ENCODE measurements at regions not wholly inside any gene's neighbourhood (a gene's known extent, or its start where the extent isn't known, plus 50 kb on each side); places are given as distances from the start of the nearest gene placed in this dataset.
A peak's percentile ranks its signal among the peaks of the same experiment; 100 is the strongest.

- Mint-ChIP-seq H3K4me1 (peaks cover 19% of the 10 kb centered on the region), H3K27ac (ENCODE audit: unreplicated experiment) (peak overlapping the region; percentile 94), H3K4me3 (no peak overlapping the region), H3K27me3 (ENCODE audit: low read depth) (no peaks in the 10 kb centered on the region), H3K36me3 (ENCODE audit: low read depth) (no peaks in the 10 kb centered on the region), H3K9me3 (no peaks in the 10 kb centered on the region)
- peak; percentile 30 for DNase-seq (ENCODE audit: low read depth, low spot score)
- TF ChIP-seq CTCF (conservative IDR thresholded peaks at IDR 0.05), result no peak
Observed at GRCh38 chr3:126261037-126261436, 80.7 kb upstream of the ALDH1L1 start.

DNA sequence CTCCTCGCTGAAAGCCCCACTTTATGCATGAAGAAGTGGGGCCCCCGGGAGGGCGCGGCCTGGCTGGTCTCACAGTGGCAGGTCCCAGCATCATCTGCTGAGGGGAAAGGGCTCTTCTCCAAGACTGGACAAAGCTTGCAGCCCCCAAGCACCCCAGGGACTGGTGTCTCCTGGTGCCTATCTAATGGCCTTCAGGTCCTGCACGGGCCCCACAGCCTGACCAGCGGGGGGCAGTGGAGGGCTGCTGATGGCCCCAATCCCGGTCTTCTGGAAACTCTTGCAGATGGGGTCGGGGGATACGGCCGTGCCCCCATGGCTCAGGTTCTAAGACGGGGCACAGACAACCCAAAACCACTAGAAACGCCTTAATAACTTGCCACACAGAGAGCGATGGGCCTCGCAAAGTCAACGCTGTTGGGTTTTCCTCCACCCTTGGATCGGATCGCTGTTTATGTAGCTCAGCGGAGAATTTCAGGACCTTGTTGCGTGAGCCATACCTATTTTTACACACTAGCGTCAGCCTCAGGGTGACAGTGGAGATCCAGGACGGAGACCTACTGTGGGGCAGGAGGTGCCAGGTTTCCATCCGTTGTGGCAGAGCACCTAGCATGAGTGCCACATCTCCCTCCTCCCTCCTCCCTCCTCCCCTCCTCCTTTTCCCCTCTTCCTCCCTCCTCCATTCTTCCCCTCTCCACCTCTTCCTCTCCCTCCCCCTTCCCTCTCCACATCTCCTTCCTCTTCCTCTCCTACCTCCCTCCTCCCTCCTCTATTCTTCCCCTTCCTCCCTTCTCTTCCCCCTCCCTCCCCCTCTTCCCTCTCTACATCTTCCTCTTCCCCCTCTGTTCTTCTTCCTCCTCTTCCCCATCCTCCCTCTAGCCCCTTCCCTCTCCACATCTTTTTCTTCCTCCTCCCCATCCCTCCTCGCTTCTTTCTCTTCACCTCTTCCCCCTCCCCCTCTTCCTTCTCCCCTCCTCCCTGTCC lies 79.3 kb upstream of the ALDH1L1 start:
- H3K27me3 Mint-ChIP-seq (ENCODE audit: low read depth), result no peaks in the 10 kb centered on the region
- peak; percentile 53 for TF ChIP-seq CTCF (conservative IDR thresholded peaks at IDR 0.05)
- no peaks in the 10 kb centered on the region for H3K36me3 Mint-ChIP-seq (ENCODE audit: low read depth)
- H3K4me3 Mint-ChIP-seq, result no peak overlapping the region
- peak overlapping the region; percentile 82 for H3K27ac Mint-ChIP-seq (ENCODE audit: unreplicated experiment)
- peaks cover 19% of the 10 kb centered on the region for H3K4me1 Mint-ChIP-seq
- DNase-seq (ENCODE audit: low read depth, low spot score), result peak; percentile 36
- H3K9me3 Mint-ChIP-seq, result no peaks in the 10 kb centered on the region

DNA sequence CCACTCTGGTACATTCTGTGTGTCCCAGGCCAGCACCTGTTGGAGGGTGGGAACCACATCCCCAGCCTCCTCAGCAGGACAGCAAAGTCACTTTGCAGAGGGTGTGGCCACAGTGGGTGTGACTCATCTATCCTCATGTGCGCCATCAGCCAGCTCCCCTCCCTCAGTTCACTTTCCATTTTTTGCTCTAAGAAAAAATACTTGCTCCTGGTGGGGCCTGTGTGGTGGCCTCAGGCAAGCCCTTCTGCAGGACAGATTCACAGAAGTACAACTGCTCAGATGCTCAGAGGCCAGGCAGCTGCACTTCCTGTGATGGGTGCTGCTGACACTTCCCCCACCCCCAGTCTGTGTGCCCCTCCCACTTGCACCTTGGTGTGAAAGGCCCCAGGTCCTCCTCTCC lies 78.3 kb upstream of the ALDH1L1 start:
- no peak overlapping the region for H3K27ac Mint-ChIP-seq (ENCODE audit: unreplicated experiment)
- no peaks in the 10 kb centered on the region for H3K36me3 Mint-ChIP-seq (ENCODE audit: low read depth)
- peaks cover 19% of the 10 kb centered on the region for H3K4me1 Mint-ChIP-seq
- no peaks in the 10 kb centered on the region for H3K9me3 Mint-ChIP-seq
- DNase-seq (ENCODE audit: low read depth, low spot score), result no peak
- no peaks in the 10 kb centered on the region for H3K27me3 Mint-ChIP-seq (ENCODE audit: low read depth)
- no peak overlapping the region for H3K4me3 Mint-ChIP-seq
- no peak for TF ChIP-seq CTCF (conservative IDR thresholded peaks at IDR 0.05)

DNA sequence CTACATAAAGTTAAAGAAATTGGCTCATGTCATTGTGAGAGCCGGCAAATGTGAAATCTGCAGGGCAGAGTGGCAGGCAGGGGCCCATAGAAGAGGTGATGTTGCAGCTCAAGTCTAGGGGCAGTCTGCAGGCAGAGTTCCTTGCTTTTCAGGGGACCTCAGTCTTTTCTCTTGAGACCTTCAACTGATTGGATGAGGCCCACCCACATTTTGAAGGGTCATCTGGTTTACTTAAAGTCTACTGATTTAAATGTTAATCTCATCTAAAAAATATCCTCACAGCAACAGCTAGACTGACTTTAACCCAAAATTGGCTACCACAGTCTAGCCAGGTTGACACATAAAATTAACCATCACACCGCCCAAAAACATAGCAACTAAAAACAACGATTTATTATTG lies 77.6 kb upstream of the ALDH1L1 start:
- Mint-ChIP-seq H3K27ac (ENCODE audit: unreplicated experiment) (no peak overlapping the region), H3K27me3 (ENCODE audit: low read depth) (no peaks in the 10 kb centered on the region), H3K9me3 (no peaks in the 10 kb centered on the region), H3K4me3 (no peak overlapping the region), H3K4me1 (peaks cover 19% of the 10 kb centered on the region), H3K36me3 (ENCODE audit: low read depth) (no peaks in the 10 kb centered on the region)
- TF ChIP-seq CTCF (conservative IDR thresholded peaks at IDR 0.05), result no peak
- DNase-seq (ENCODE audit: low read depth, low spot score), result no peak

GRCh38 chr3:126257174-126257573 lies 76.8 kb upstream of the ALDH1L1 start:
- Mint-ChIP-seq H3K27me3 (ENCODE audit: low read depth) (no peaks in the 10 kb centered on the region), H3K4me1 (peaks cover 19% of the 10 kb centered on the region), H3K27ac (ENCODE audit: unreplicated experiment) (no peak overlapping the region), H3K4me3 (no peak overlapping the region), H3K36me3 (ENCODE audit: low read depth) (no peaks in the 10 kb centered on the region), H3K9me3 (no peaks in the 10 kb centered on the region)
- no peak for DNase-seq (ENCODE audit: low read depth, low spot score)
- no peak for TF ChIP-seq CTCF (conservative IDR thresholded peaks at IDR 0.05)

All from neural crest cell (in vitro differentiated cells).